NCI-H2081 treated with DMSO at 0.1 percent for 48 hours (cell line): ENCODE measurements at regions not wholly inside any gene's neighbourhood (a gene's known extent, or its start where the extent isn't known, plus 50 kb on each side); places are given as distances from the start of the nearest gene placed in this dataset.

ENCODE experiments used
- DNase-seq: peaks from one replicate; lab custom pipeline; 2025; lab: John Stamatoyannopoulos, UW

DNA sequence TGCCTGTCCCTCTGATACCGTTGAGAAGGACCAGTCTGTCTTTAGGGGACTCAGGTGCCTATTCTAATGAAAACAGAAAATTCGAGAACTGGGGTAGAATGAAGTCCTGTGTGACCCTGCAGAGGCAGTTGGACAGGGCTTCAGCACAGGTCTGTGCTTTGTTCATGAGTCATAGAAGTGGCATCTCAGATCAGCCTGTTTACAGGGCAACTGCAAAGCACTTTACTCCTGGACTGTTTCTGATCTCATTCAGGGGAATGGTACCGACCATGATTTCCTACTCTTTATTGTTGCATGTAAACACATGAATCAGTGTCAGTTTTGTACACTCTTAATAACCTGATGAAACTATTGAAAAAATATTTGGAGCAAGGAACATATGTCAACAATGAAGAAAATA is 1517.0 kb downstream of the AACS start:
- no peak for DNase-seq

GRCh38 chr12:126588586-126589249 is 1523.5 kb downstream of the AACS start:
- DNase-seq = no peak

- no peak for DNase-seq
Observed at GRCh38 chr12:126591533-126591932, 1526.3 kb downstream of the AACS start.

DNA sequence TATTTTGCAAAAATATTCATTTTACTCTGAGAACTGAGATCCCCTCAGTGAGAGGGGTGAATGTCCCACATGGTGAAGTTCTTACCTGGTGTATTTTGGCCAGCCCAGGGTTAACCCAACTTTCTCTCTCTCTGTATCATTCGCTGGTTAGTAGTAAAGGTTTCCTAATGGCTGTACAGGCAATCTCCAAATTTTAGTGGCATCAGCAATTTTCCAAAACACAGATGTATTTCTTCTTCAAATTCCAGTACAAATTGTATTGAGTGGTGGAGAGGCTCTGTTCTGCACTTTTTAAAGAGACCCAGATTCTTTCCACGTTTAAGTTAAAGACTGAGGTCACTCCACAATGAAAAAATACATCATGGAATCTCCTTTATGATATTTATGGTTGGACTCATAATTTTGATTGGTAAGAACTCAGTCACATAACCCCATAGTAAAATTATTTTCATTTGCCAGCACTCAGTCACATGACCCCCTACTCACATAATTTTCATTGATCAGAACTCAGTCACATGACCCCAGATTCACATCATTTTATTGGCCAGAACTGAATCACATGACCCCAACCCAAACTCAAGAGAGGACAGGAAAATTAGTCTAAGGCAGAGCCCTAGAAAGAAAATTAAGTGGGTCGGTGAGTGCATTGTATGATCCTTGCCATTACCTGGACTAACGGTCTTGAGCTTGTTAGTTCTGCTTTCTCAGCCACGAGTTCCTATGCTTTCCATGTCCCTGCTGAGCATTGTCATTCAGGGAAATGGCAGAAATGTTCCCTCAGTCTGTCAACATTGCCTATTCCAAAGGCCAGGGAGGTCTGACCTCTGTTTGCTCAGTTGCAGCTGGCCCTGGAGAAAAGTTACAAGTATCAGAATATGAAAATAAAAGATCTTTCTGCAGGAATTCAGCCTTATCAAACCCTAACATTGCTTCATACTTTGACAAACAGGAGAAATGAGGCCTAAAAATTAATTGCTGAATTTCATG is 1536.2 kb downstream of the AACS start:
- DNase-seq = no peak

DNA sequence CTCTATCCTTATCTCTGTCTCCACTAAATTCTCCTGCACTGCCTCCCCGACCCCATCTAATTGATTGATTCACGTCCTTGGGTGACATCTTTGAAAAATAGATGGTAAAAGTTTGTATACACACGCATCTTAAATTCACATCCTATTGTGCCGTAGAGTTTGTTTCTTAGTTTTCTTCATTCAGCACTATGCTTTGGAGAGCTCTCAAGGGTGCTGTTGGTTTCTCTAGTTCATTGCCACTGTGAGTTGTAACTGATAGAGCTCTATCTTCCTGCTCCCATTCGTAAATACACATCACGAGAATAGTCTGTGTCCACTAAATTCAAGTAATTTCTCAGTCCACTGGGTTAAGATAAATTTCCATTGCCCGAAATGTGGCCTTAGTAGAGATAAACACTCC is 1537.4 kb downstream of the AACS start:
- no peak for DNase-seq

DNA sequence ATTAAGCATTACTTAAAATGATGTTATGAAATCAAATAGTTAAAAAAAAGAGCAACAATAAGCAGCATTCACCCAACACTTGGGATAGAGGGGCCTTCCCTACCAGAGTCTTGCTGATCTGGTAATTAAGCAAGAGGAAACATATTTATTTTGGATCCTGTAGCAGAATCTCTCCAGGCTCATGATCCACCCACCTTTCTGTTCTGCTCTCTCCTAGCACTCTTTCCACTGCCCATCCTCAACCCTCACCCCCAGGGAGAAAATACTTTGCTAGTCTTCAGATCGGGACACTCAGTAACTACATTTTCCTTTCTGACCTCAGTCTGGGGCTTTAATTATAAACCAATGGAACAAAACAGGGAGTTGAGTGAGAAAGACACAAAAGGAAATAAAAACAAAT is 1541.9 kb downstream of the AACS start:
- DNase-seq = no peak

DNA sequence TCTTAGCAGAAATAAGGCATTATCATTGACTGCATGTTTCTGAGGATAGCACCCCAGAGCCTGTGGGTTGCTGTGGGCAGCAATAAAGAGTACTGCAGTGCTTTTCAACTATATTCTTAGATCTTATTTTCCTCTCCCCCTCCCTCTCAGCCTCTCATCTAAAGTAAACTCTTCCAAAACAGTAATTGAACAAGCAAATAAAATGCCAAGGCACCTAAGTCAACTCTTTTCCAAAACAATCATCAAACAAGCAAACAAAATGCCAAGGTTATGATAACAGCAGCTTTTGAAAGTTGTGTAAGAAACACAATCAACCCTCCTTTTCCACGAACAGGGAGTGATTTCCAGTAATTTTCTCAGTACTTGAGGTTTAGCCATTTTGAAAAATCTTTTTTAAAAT is 1542.6 kb downstream of the AACS start:
- DNase-seq = no peak

- DNase-seq = no peak
Observed at GRCh38 chr12:126608607-126609175, 1543.5 kb downstream of the AACS start.

DNA sequence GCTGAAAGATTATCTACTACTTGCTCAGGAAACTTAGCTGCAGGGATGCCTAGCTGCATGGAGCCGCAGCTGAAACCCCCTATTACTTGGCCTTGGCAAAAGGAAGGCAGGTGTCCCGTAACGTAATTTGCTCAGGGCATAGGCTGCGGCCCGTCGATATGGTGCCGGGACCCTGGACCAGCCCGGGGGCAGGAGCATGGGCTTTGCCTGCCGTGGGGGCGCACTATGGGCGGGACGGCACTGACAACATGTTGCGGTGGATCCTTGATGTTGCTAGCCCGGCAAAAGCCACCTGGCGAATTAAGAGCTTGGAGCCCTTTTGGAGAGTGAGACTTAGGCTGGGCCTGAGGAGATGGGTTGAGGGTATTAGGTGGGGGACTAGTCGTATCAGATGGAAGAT is 1551.2 kb downstream of the AACS start:
- DNase-seq = no peak

GRCh38 chr12:126617312-126617711 is 1552.1 kb downstream of the AACS start:
- no peak for DNase-seq

GRCh38 chr12:126627596-126627995 is 1562.4 kb downstream of the AACS start:
- peak; percentile 84 for DNase-seq

GRCh38 chr12:126636821-126637220 is 1571.6 kb downstream of the AACS start:
- no peak for DNase-seq

DNA sequence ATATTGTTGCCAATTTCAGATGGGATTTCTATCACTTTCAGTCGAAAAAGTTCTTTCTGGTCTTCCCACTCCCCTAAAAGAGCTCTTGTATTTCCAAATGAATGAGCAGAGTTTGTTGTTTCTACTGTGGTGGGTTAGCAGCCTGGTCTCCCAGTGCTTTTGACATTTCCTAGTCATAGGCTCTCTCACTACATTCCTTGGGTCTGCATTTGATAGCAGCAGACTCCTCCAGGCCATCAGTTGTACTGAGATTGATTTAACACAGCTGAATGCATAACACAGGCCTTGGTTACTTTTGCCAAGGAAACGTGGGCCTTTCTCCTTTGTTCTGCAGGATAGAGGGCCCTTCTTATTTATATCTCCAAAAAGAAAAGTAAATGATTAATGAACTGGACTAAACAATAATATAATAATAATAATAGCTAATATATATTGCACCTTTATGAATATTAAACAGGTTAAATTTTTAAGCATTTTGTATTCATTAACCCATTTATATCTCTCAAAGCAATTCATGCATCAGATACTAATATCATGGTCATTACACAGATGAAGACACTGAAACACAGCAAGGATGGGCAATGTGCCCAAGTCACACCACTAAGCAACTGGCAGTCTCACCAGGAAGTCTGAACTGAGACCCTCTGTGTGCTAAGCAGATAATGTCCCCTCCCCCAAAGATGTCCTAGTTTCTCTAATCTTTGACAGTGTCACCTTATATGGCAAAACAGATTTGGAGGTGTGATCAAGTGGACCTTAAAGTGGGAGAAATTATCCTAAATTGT is 1579.2 kb downstream of the AACS start:
- no peak for DNase-seq

DNA sequence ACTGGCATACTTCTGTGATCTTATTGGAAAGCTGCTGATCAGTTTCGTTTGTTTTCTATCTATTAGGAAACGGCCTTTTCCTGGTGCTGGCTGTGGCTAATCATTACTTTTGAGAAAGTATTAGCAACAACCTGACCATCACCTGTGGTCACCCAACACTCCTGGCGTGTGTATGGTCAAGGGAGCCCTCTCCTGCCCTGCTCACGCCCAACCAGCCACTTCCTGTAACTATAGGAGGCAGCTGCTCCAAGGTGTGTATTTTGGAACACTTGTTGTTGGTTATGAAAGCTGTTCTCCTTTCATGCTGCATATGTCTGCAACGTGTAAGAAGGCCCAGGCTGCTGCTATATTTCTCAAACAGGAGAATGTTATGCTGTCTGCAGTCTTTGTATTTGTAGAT is 1582.8 kb downstream of the AACS start:
- DNase-seq = no peak

- no peak for DNase-seq
Observed at GRCh38 chr12:126651133-126651532, 1585.9 kb downstream of the AACS start.

- DNase-seq = no peak
Observed at GRCh38 chr12:126663304-126664094, 1598.3 kb downstream of the AACS start.

GRCh38 chr12:126667339-126667738 is 1599.6 kb upstream of the TMEM132C start:
- DNase-seq = no peak

DNA sequence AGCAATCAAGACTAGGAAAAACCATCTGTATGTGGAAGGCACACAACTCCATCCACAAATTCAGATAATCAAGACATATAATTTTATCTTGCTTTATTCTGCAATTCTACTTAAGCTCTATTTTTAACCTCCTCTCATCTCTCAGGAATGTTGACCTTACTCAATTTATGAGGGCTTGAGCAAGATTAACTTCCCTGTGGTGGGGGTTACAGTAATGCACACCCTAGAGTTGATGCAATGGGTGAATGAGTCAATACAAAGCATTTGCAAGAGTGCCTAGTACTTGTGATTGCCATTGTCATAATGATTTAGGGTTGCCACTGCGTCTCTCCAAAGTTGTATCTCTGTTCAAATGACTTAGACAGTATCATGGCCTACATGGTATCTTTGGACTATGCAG is 1598.4 kb upstream of the TMEM132C start:
- DNase-seq = no peak

- no peak for DNase-seq
Observed at GRCh38 chr12:126668961-126669360, 1598.0 kb upstream of the TMEM132C start.

DNA sequence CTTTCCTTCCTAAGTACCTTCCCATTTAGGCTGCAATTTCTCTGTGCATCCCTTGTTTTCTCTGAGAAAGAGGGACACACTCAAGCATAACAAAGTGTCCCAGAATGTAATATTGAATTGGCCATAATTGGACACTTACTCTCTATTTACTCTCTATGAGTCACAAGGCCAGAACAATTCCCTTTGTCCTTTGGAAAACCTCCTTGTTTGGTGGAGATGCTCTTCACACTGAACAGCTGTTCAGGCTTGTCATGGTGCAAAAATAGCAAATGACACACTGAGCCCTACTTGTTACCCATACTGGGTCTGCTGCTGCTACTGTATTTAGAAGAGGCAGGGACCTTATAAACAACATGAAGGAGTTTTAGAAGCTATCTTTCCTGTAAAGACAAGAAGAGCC is 1590.5 kb upstream of the TMEM132C start:
- no peak for DNase-seq

- DNase-seq = no peak
Observed at GRCh38 chr12:126681676-126682075, 1585.3 kb upstream of the TMEM132C start.
